Fibroblast of the aortic adventitia (primary cell): ENCODE measurements at regions not wholly inside any gene's neighbourhood (a gene's known extent, or its start where the extent isn't known, plus 50 kb on each side); places are given as distances from the start of the nearest gene placed in this dataset.

Experiments
- DNase-seq: peaks from one replicate; pipeline ENCODE4 v3.0.0-alpha.2; 2010; ENCODE audit warnings: low read depth
- H3K4me3 ChIP-seq: 2 replicates; pipeline ENCODE4 v1.5.1; 2011; ENCODE audit warnings: low read depth, mild to moderate bottlenecking, control low read depth, low read length, moderate library complexity
- TF ChIP-seq, protein P1 (sequence below): IDR thresholded peaks from 2 replicates; pipeline ENCODE4 v1.5.1; 2011; ENCODE audit warnings: mild to moderate bottlenecking, low read length, control low read depth, inconsistent platforms; ENCODE audit not compliant: insufficient read depth

DNA sequence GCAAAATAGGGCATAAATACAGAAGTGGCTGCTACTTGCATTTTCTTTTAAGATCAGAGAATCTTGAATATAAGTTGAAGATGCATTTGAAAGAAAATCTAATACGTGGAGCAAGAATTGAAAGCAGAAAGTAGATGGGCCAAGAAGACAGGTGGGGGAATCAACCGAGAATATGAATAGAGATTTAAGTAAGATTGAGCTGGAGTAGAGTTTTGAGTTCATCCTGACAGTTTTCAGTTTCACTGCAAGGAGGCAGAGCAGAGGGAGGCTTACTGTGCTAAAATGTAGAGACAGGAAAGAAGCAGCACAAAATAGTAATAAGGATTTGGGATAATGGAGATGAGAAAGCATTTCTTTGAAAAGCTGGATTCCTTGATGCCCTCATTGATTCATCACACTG is 214.5 kb downstream of the GJA1 start:
- TF ChIP-seq, protein P1, sequence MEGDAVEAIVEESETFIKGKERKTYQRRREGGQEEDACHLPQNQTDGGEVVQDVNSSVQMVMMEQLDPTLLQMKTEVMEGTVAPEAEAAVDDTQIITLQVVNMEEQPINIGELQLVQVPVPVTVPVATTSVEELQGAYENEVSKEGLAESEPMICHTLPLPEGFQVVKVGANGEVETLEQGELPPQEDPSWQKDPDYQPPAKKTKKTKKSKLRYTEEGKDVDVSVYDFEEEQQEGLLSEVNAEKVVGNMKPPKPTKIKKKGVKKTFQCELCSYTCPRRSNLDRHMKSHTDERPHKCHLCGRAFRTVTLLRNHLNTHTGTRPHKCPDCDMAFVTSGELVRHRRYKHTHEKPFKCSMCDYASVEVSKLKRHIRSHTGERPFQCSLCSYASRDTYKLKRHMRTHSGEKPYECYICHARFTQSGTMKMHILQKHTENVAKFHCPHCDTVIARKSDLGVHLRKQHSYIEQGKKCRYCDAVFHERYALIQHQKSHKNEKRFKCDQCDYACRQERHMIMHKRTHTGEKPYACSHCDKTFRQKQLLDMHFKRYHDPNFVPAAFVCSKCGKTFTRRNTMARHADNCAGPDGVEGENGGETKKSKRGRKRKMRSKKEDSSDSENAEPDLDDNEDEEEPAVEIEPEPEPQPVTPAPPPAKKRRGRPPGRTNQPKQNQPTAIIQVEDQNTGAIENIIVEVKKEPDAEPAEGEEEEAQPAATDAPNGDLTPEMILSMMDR, result no peak
- H3K4me3 ChIP-seq, result no peak overlapping the region
- DNase-seq, result no peak

DNA sequence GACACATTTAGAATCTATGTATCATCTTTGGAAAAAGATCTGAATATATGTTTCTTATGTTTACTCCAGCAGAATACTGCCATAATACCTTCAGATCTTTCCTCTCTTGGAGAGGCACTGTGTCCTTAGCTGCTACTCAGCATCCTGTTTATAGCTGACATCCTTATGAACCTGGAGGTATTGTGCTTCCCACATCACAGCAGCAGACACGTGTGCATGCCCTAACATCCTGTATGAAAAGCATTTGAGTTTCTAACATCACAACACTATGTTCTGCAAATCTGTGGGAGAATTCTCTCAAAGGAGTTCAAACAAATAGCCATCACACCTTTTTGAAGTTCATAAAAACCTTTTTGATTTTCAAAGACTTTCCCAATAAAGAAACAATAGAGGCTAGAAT is 216.0 kb downstream of the GJA1 start:
- TF ChIP-seq, protein P1, result no peak
- no peak for DNase-seq
- no peak overlapping the region for H3K4me3 ChIP-seq

DNA sequence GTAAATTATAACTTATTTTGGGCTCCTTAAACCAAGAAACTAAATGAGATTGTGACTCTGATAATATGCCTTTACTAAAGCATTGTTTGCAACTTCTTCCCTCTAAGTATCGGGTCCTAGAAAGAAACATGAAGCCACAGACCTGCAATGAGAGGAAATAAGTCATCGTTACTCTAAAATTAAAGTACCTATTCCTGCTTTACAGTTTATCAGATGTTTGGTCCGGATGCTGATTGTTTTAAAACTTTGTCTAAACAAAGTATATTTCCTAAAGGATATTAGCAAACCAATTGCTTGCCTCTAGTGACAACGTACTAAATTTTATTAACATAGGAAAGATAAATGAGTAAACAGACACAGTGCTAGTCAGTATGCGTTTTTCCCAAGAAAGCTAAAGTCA is 216.8 kb downstream of the GJA1 start:
- no peak overlapping the region for H3K4me3 ChIP-seq
- TF ChIP-seq, protein P1, result no peak
- DNase-seq, result no peak

DNA sequence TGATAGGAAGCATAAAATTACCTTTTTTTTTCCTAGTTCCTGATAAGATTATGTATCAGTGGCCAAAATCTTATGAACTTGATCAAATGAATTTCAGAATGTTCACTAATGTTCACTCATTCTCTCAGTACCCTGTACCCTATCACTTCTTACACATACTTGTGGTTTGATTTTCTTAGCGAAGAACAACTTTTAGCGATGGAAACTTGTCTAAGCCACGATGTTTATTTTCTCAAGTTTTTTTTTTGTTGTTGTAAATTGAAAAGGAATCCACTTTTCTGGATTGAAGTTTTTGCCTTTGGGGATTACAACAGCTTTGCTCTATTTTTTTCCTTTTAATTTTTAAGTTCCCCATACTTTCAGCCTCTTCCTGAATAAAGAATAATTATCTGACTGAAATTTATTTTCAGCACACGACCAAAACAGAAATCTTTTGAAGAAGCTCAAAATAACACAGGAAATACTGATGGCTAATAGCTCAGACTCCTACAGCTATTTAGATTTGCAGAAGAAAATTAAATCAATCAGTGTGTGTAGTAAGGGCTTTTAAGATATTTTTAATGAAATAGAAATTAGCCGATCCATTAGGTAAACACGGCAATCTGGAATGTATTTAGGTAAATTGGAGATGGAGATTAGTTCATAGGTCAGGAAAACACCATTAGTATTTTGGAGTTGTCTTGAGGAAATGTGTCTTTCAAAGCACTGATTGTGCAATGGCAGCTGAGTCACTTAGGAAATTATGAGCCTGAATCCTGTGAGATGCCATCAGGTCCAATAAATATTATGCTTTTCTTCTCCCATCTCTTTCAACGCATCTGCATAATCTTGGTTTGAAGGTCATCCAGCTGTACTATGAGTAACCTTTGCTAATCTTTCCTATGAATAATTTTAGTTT is 217.5 kb downstream of the GJA1 start:
- no peak overlapping the region for H3K4me3 ChIP-seq
- peak; percentile 91 for DNase-seq
- TF ChIP-seq, protein P1, result no peak

DNA sequence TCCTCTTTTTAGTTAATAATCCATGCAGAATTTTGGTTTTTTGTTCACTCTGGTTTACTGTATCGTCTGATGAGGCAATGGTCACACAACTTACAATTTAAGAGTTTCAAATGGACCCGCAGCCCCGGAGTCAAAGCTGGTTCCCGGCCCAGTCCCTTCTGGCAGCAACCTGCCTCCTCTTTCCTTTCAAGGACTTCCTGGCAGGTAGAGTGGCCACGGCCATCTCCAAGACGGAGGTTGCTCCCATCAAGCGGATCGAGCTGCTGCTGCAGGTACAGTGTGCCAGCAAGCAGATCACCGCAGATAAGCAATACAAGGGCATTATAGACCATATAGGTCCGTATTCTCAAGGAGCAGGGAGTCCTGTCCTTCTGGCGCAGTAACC is 218.2 kb downstream of the GJA1 start:
- no peak overlapping the region for H3K4me3 ChIP-seq
- TF ChIP-seq, protein P1, result no peak
- no peak for DNase-seq

DNA sequence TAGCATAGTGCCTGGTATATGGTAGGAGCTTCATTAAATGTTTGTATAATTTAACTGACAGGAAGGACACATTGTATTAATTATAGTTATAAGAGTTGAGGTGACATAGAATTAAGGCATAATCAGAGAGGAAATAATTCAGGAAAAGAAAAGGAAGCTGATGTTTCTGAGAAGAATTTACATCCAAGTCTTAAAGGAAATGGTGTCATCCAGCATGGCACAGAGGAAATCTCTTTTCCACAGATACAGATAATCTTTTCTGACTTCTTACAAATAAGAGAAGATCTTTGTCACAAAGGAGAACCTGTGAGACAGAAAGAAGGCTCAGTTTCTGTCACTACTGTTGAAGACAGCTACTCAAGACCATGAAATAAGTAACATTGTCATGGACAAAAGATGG is 222.5 kb downstream of the GJA1 start:
- no peak for DNase-seq
- TF ChIP-seq, protein P1, result no peak
- no peak overlapping the region for H3K4me3 ChIP-seq
